H1 (cell line): ENCODE measurements at regions not wholly inside any gene's neighbourhood (a gene's known extent, or its start where the extent isn't known, plus 50 kb on each side); places are given as distances from the start of the nearest gene placed in this dataset.

Source experiments
- CTCF ChIA-PET: fragments of 300-600 bp; sonication (Branson Sonifier 250); formaldehyde crosslinking; loops from one replicate; lab custom pipeline; 2021; ENCODE audit not compliant: partially characterized antibody; lab: Charles Lee
- POLR2A ChIA-PET: fragments of 300-600 bp; sonication (Branson Sonifier 250); formaldehyde crosslinking; loops from one replicate; lab custom pipeline; 2021; ENCODE audit warnings: inconsistent platforms; ENCODE audit not compliant: partially characterized antibody; lab: Charles Lee
- DNase-seq, 2 experiments: peaks; one replicate each; pipeline versions ENCODE4 v3.0.0 to v3.0.0-alpha.2; 2010 to 2022; ENCODE audit warnings: low spot score in 2 of 2, low read depth in 1 of 2, mixed read lengths in 1 of 2
- FAIRE-seq: peaks from 2 replicates; lab custom pipeline; 2011; peaks lifted over from hg19 to GRCh38; lab: Jason Lieb, UNC
- H2AFZ ChIP-seq: 2 replicates; pipeline ENCODE4 v1.8.1; 2012; ENCODE audit warnings: low read length, inconsistent platforms
- H2AK5ac ChIP-seq: 2 replicates; pipeline ENCODE4 v1.6.1; 2013; ENCODE audit warnings: low read depth, low read length
- H2BK120ac ChIP-seq: replicated peaks from 2 replicates; pipeline ENCODE3; 2013; ENCODE audit warnings: low read depth, low read length, inconsistent platforms
- H2BK12ac ChIP-seq: 2 replicates; pipeline ENCODE4 v1.6.1; 2013; ENCODE audit warnings: low read depth, low read length
- H2BK15ac ChIP-seq: 2 replicates; pipeline ENCODE4 v1.6.1; 2013; ENCODE audit warnings: low read length
- H2BK20ac ChIP-seq: 2 replicates; pipeline ENCODE4 v1.6.1; 2013; ENCODE audit warnings: low read length
- H2BK5ac ChIP-seq: 2 replicates; pipeline ENCODE4 v1.6.1; 2013; ENCODE audit warnings: low read depth, low read length
- H3K14ac ChIP-seq: 2 replicates; pipeline ENCODE4 v1.6.1; 2013; ENCODE audit warnings: inconsistent platforms; ENCODE audit not compliant: insufficient read length
- H3K18ac ChIP-seq: 2 replicates; pipeline ENCODE4 v1.6.1; 2013; ENCODE audit warnings: low read length; ENCODE audit errors: extremely low read depth
- H3K23ac ChIP-seq: 2 replicates; pipeline ENCODE4 v1.6.1; 2013; ENCODE audit warnings: inconsistent platforms; ENCODE audit not compliant: insufficient read length
- H3K23me2 ChIP-seq: 2 replicates; pipeline ENCODE4 v1.6.1; 2013; ENCODE audit warnings: low read depth, low read length
- H3K27ac ChIP-seq: 2 replicates; pipeline ENCODE4 v1.6.1; 2011; ENCODE audit warnings: low read depth, low read length, inconsistent platforms
- H3K27me3 ChIP-seq, 4 experiments: replicated peaks in 1 of 4; 1 replicate in 1 of 4; 2 replicates in 3 of 4; pipeline versions ENCODE4 v1.6.1 to v1.8.1; 2011 to 2013; ENCODE audit warnings: low read length in 3 of 4, mild to moderate bottlenecking in 3 of 4, inconsistent platforms in 2 of 4, mixed read lengths in 2 of 4, moderate library complexity in 1 of 4; ENCODE audit not compliant: control insufficient read depth in 3 of 4, insufficient read depth in 3 of 4; ENCODE audit errors: extremely low read depth in 1 of 4
- H3K36me3 ChIP-seq, 4 experiments: 2 replicates each; pipeline versions ENCODE4 v1.6.1 to v1.8.1; 2011 to 2013; ENCODE audit warnings: mild to moderate bottlenecking in 4 of 4, low read length in 3 of 4, moderate library complexity in 2 of 4, control low read depth in 1 of 4, inconsistent platforms in 1 of 4; ENCODE audit not compliant: insufficient read depth in 4 of 4, control insufficient read depth in 2 of 4
- H3K4ac ChIP-seq: replicated peaks from 2 replicates; pipeline ENCODE3; 2013; ENCODE audit warnings: low read length, low read depth, mixed read lengths, inconsistent platforms; ENCODE audit not compliant: insufficient read length
- H3K4me1 ChIP-seq, 4 experiments: replicated peaks in 1 of 4; 1 replicate in 1 of 4; 2 replicates in 3 of 4; pipeline versions ENCODE4 v1.6.1 to v1.8.1; 2011 to 2013; ENCODE audit warnings: low read length in 3 of 4, inconsistent platforms in 2 of 4, mixed read lengths in 1 of 4; ENCODE audit not compliant: insufficient read depth in 4 of 4, control insufficient read depth in 3 of 4
- H3K4me2 ChIP-seq, 2 experiments: 2 replicates each; pipeline versions ENCODE4 v1.6.1 to v1.8.1; 2011 to 2013; ENCODE audit warnings: low read depth in 2 of 2, low read length in 2 of 2, control low read depth in 1 of 2, inconsistent platforms in 1 of 2, mild to moderate bottlenecking in 1 of 2; ENCODE audit not compliant: insufficient read depth in 1 of 2
- H3K4me3 ChIP-seq, 4 experiments: fragments of 200-600, 300-600 bp in 1 of 4; sonication (generic), shearing (Covaris generic), sonication (Bioruptor Twin) in 1 of 4; 2 replicates each; pipeline versions ENCODE4 v1.5.1 to v1.8.1; 2011 to 2016; ENCODE audit warnings: low read length in 4 of 4, low read depth in 3 of 4, control low read depth in 2 of 4, inconsistent platforms in 2 of 4, mild to moderate bottlenecking in 2 of 4, mixed read lengths in 1 of 4, moderate library complexity in 1 of 4; ENCODE audit not compliant: insufficient read depth in 2 of 4; ENCODE audit errors: extremely low read depth in 1 of 4
- H3K56ac ChIP-seq: replicated peaks from 2 replicates; pipeline ENCODE3; 2013; ENCODE audit warnings: low read depth, mild to moderate bottlenecking, mixed read lengths, low read length, inconsistent platforms; ENCODE audit not compliant: insufficient read length
- H3K79me1 ChIP-seq: 2 replicates; pipeline ENCODE4 v1.6.1; 2013; ENCODE audit warnings: low read depth, low read length, control low read depth
- H3K79me2 ChIP-seq, 2 experiments: 2 replicates each; pipeline versions ENCODE4 v1.6.1 to v1.8.1; 2012 to 2013; ENCODE audit warnings: low read length in 2 of 2, mild to moderate bottlenecking in 2 of 2, inconsistent platforms in 1 of 2; ENCODE audit not compliant: insufficient read depth in 2 of 2, control insufficient read depth in 1 of 2
- H3K9ac ChIP-seq, 4 experiments: replicated peaks in 1 of 4; 1 replicate in 1 of 4; 2 replicates in 3 of 4; pipeline versions ENCODE4 v1.6.1 to v1.8.1; 2011 to 2013; ENCODE audit warnings: low read depth in 3 of 4, low read length in 3 of 4, control low read depth in 2 of 4, mild to moderate bottlenecking in 2 of 4, moderate library complexity in 2 of 4, inconsistent platforms in 1 of 4; ENCODE audit errors: extremely low read depth in 1 of 4
- H3K9me3 ChIP-seq, 2 experiments: 2 replicates each; pipeline versions ENCODE4 v1.6.1 to v1.8.1; 2012 to 2013; ENCODE audit warnings: mild to moderate bottlenecking in 2 of 2, moderate library complexity in 2 of 2, control low read depth in 1 of 2, inconsistent platforms in 1 of 2, low read depth in 1 of 2, low read length in 1 of 2, mixed read lengths in 1 of 2; ENCODE audit not compliant: insufficient read depth in 2 of 2
- H4K20me1 ChIP-seq, 2 experiments: replicated peaks in 1 of 2; 2 replicates each; pipeline versions ENCODE3 to v1.8.1; 2011 to 2013; ENCODE audit warnings: inconsistent platforms in 2 of 2, low read length in 2 of 2, mild to moderate bottlenecking in 1 of 2; ENCODE audit not compliant: insufficient read depth in 2 of 2, control insufficient read depth in 1 of 2
- H4K5ac ChIP-seq: 2 replicates; pipeline ENCODE4 v1.6.1; 2013; ENCODE audit warnings: low read length, low read depth, mixed read lengths, inconsistent platforms; ENCODE audit not compliant: insufficient read length
- H4K8ac ChIP-seq: 2 replicates; pipeline ENCODE4 v1.8.0; 2013; ENCODE audit warnings: mild to moderate bottlenecking, moderate library complexity, low read length, inconsistent platforms; ENCODE audit not compliant: insufficient read depth; ENCODE audit errors: extremely low read depth
- H4K91ac ChIP-seq: replicated peaks from 2 replicates; pipeline ENCODE3; 2013; ENCODE audit warnings: low read length, mixed read lengths, inconsistent platforms; ENCODE audit not compliant: insufficient read length
- CHD2 ChIP-seq: IDR thresholded peaks from 2 replicates; pipeline ENCODE4 v1.6.1; 2012; ENCODE audit warnings: low read length, improper control_type of control experiment
- CTBP2 ChIP-seq: IDR thresholded peaks from 2 replicates; pipeline ENCODE4 v1.7.0; 2011; ENCODE audit warnings: borderline replicate concordance, mild to moderate bottlenecking, moderate library complexity, mixed read lengths, low read length; ENCODE audit not compliant: insufficient read depth, insufficient read length
- EP300 ChIP-seq, 2 experiments: IDR thresholded peaks; 1 replicate in 1 of 2; 2 replicates in 1 of 2; pipeline ENCODE4 v1.6.1; 2011 to 2012; ENCODE audit warnings: low read depth in 2 of 2, low read length in 2 of 2, mild to moderate bottlenecking in 2 of 2, borderline replicate concordance in 1 of 2, inconsistent platforms in 1 of 2, moderate library complexity in 1 of 2
- KDM5A ChIP-seq: fragments of 200-600 bp; IDR thresholded peaks from 2 replicates; pipeline ENCODE4 v1.7.1; 2012; ENCODE audit warnings: mild to moderate bottlenecking, low read length, inconsistent platforms, mixed read lengths
- MAFK ChIP-seq: IDR thresholded peaks from 2 replicates; pipeline ENCODE4 v1.6.1; 2012; ENCODE audit warnings: low read depth, mild to moderate bottlenecking, improper control_type of control experiment, low read length
- RAD21 ChIP-seq, 2 experiments: IDR thresholded peaks in 1 of 2; conservative IDR thresholded peaks in 1 of 2; 2 replicates each; pipeline ENCODE4 v1.6.1; 2011; ENCODE audit warnings: low read depth in 2 of 2, low read length in 2 of 2, improper control_type of control experiment in 1 of 2, inconsistent platforms in 1 of 2, mild to moderate bottlenecking in 1 of 2, moderate library complexity in 1 of 2
- RNF2 ChIP-seq: fragments of 200-900, 300-1000 bp; sonication (generic); IDR thresholded peaks from 2 replicates; pipeline ENCODE4 v1.7.1; 2016; ENCODE audit warnings: borderline replicate concordance, low read depth, mild to moderate bottlenecking, antibody characterized with exemption, low read length; ENCODE audit not compliant: poor library complexity, severe bottlenecking; ENCODE audit errors: missing control alignments
- SAP30 ChIP-seq: fragments of 300-600 bp; sonication (generic); IDR thresholded peaks from 2 replicates; pipeline ENCODE4 v1.7.1; 2012; ENCODE audit warnings: low read length, moderate library complexity, mild to moderate bottlenecking, inconsistent platforms; ENCODE audit not compliant: insufficient read depth, insufficient replicate concordance
- SP2 ChIP-seq: IDR thresholded peaks from 2 replicates; pipeline ENCODE4 v1.6.1; 2012; ENCODE audit warnings: mild to moderate bottlenecking, low read length, inconsistent platforms
- TAF1 ChIP-seq: IDR thresholded peaks from 2 replicates; pipeline ENCODE4 v1.6.1; 2011; ENCODE audit warnings: mild to moderate bottlenecking, low read depth, low read length
- WGBS, 2 experiments: shearing (Covaris generic) in 1 of 2; methylation state at CpG; one replicate each; pipeline versions ENCODE4 v1.1.6 to v1.1.7; 2013 to 2015; ENCODE audit warnings: low lambda C conversion rate in 2 of 2, mixed read lengths in 2 of 2, inconsistent platforms in 1 of 2, low coverage in 1 of 2, missing lambda C conversion rate in 1 of 2; ENCODE audit not compliant: insufficient replicate concordance in 2 of 2, insufficient coverage in 1 of 2, insufficient read length in 1 of 2; ENCODE audit errors: extremely low coverage in 1 of 2, missing lambda C conversion rate in 1 of 2; 5-methylcytosine and 5-hydroxymethylcytosine counted together
- TF ChIP-seq, protein P1 (sequence below): IDR thresholded peaks from 2 replicates; pipeline ENCODE4 v1.6.1; 2011; ENCODE audit warnings: low read depth, mild to moderate bottlenecking, low read length; ENCODE audit not compliant: insufficient read depth
- TF ChIP-seq, protein P2 (sequence below): IDR thresholded peaks from 2 replicates; pipeline ENCODE4 v1.6.1; 2011; ENCODE audit warnings: low read length, improper control_type of control experiment

DNA sequence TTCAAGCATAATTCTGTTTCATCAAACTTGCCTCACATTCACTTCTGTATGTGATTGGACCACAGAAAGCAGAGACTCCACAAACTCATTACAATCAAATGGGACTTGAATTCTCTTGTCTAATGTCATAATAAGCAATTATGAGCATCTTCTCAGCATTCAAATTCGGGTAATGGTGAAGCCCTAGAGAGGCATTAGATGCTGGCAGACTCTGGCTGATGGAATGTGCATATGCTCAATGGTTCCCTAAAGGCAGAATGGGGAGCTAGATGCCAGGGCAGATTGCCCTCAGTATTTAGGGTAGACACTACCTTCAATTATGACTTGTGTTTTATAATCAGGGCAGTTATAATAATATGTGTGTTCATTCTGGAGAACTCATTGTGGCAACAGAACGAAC is 127.9 kb downstream of the HDGFL1 start:
- WGBS, 2 experiments: 80% methylated on average over 2 of the region's 2 CpGs; no CpG with 5 or more reads in 1 of the 2 experiments
- Histone ChIP-seq H3K18ac (no peak overlapping the region), H4K20me1 (no peaks in the 10 kb centered on the region), H2BK15ac (no peak overlapping the region), H3K27ac (no peak overlapping the region), H2BK5ac (no peak overlapping the region), H3K56ac (no peak overlapping the region), H3K27me3 (no peaks in the 10 kb centered on the region), H3K14ac (no peak overlapping the region), H3K23ac (no peak overlapping the region), H4K5ac (no peak overlapping the region), H3K4me3 (no peak overlapping the region), H3K23me2 (no peaks in the 10 kb centered on the region), H2BK12ac (no peak overlapping the region), H2BK20ac (no peak overlapping the region), H3K79me2 (no peaks in the 10 kb centered on the region), H2AK5ac (no peak overlapping the region), H2BK120ac (no peak overlapping the region), H2AFZ (no peak overlapping the region), H4K8ac (no peak overlapping the region), H4K91ac (no peak overlapping the region), H3K4ac (no peak overlapping the region), H3K79me1 (no peaks in the 10 kb centered on the region), H3K36me3 (no peaks in the 10 kb centered on the region), H3K4me1 (peaks cover 0 to 4% (median 3%) of the 10 kb centered on the region in 4 experiments; a peak in 3 of 7 replicates), H3K9me3 (no peaks in the 10 kb centered on the region), H3K9ac (no peak overlapping the region), H3K4me2 (no peak overlapping the region)
- DNase-seq (no peak), FAIRE-seq (no peak)
- ChIA-PET POLR2A (no interaction called here), CTCF (no interaction called here)
- TF ChIP-seq CTBP2 (no peak), SAP30 (no peak), CHD2 (no peak), TAF1 (no peak), EP300 (IDR thresholded peaks at IDR 0.05; ENCODE audit: borderline replicate concordance in 1 of 2, low read depth in 2 of 2, low read length in 2 of 2) (no peak), KDM5A (no peak), RNF2 (no peak), SP2 (no peak), MAFK (no peak), RAD21 (IDR thresholded peaks at IDR 0.05 in 1 of 2, conservative IDR thresholded peaks at IDR 0.05 in 1 of 2; ENCODE audit: low read depth in 2 of 2, low read length in 2 of 2) (no peak)
- TF ChIP-seq, protein P1, sequence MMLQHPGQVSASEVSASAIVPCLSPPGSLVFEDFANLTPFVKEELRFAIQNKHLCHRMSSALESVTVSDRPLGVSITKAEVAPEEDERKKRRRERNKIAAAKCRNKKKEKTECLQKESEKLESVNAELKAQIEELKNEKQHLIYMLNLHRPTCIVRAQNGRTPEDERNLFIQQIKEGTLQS: no peak
- TF ChIP-seq, protein P2, sequence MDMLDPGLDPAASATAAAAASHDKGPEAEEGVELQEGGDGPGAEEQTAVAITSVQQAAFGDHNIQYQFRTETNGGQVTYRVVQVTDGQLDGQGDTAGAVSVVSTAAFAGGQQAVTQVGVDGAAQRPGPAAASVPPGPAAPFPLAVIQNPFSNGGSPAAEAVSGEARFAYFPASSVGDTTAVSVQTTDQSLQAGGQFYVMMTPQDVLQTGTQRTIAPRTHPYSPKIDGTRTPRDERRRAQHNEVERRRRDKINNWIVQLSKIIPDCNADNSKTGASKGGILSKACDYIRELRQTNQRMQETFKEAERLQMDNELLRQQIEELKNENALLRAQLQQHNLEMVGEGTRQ: no peak
